ENCODE measurements at regions not wholly inside any gene's neighbourhood (a gene's known extent, or its start where the extent isn't known, plus 50 kb on each side); places are given as distances from the start of the nearest gene placed in this dataset.

- DNase-seq (ENCODE audit: low read depth in 2 of 2): no peak
These were observed 157.2 kb downstream of the CD83 start for GRCh38 chr6:14274546-14275492.

GRCh38 chr6:14275493-14275851 is 157.9 kb downstream of the CD83 start:
- no peak for DNase-seq (ENCODE audit: low read depth in 2 of 2)

GRCh38 chr6:14276071-14276470 is 158.5 kb downstream of the CD83 start:
- DNase-seq (ENCODE audit: low read depth in 2 of 2): no peak

GRCh38 chr6:14276667-14277404 is 159.3 kb downstream of the CD83 start:
- DNase-seq (ENCODE audit: low read depth in 2 of 2): no peak

GRCh38 chr6:14277405-14277930 is 159.9 kb downstream of the CD83 start:
- DNase-seq (ENCODE audit: low read depth in 2 of 2): no peak

- no peak for DNase-seq (ENCODE audit: low read depth in 2 of 2)
These were observed 160.4 kb downstream of the CD83 start for GRCh38 chr6:14278006-14278405.

GRCh38 chr6:14278446-14278845 is 160.9 kb downstream of the CD83 start:
- no peak for DNase-seq (ENCODE audit: low read depth in 2 of 2)

- no peak for DNase-seq (ENCODE audit: low read depth in 2 of 2)
These were observed 162.5 kb downstream of the CD83 start for GRCh38 chr6:14280006-14280510.

GRCh38 chr6:14280766-14281293 is 163.3 kb downstream of the CD83 start:
- no peak for DNase-seq (ENCODE audit: low read depth in 2 of 2)

- DNase-seq (ENCODE audit: low read depth in 2 of 2): no peak
These were observed 164.5 kb downstream of the CD83 start for GRCh38 chr6:14281811-14282660.

GRCh38 chr6:14282854-14283505 is 165.4 kb downstream of the CD83 start:
- DNase-seq (ENCODE audit: low read depth in 2 of 2): no peak

GRCh38 chr6:14283600-14284235 is 166.1 kb downstream of the CD83 start:
- DNase-seq (ENCODE audit: low read depth in 2 of 2): no peak

GRCh38 chr6:14284969-14285590 is 167.5 kb downstream of the CD83 start:
- no peak for DNase-seq (ENCODE audit: low read depth in 2 of 2)

- no peak for DNase-seq (ENCODE audit: low read depth in 2 of 2)
These were observed 168.6 kb downstream of the CD83 start for GRCh38 chr6:14286144-14286543.

- no peak for DNase-seq (ENCODE audit: low read depth in 2 of 2)
These were observed 169.3 kb downstream of the CD83 start for GRCh38 chr6:14286634-14287428.

GRCh38 chr6:14287707-14288106 is 170.1 kb downstream of the CD83 start:
- DNase-seq (ENCODE audit: low read depth in 2 of 2): no peak

GRCh38 chr6:14288910-14289309 is 171.3 kb downstream of the CD83 start:
- DNase-seq (ENCODE audit: low read depth in 2 of 2): no peak

GRCh38 chr6:14290041-14290771 is 172.6 kb downstream of the CD83 start:
- DNase-seq (ENCODE audit: low read depth in 2 of 2): no peak

Data from stimulated activated CD8-positive, alpha-beta memory T cell treated with anti-CD3 and anti-CD28 coated beads, Interleukin-15, amount 100 ng/mL, for 4 hours (primary cell).